ENCODE measurements at regions not wholly inside any gene's neighbourhood (a gene's known extent, or its start where the extent isn't known, plus 50 kb on each side); places are given as distances from the start of the nearest gene placed in this dataset.

DNA sequence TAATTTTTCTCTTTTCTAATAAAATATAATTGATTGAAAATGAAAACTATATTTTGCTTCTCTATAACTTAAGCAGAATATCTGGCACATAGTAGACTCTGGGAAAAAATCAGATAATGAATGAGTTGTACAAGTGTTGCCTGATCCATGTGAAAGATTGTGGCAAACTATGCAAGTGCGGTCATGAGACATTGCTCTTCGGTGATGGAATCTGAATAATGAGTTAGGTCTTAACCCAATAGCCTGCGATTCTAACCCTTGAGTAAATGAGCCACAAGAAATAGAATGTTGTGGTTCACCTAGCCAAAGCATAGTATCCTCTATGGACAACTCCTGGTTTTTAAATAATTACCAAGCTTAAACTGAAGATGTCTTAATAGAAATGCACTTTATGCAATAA lies 333.7 kb upstream of the LUZP2 start:
- no peak overlapping the region for H3K4ac ChIP-seq (ENCODE audit: low read length)
- H3K79me1 ChIP-seq (ENCODE audit: low read depth, low read length): no peaks in the 10 kb centered on the region
- no peak overlapping the region for H4K8ac ChIP-seq (ENCODE audit: low read depth, low read length)
- H3K14ac ChIP-seq (ENCODE audit: low read length): no peak overlapping the region
- no peak overlapping the region for H2AFZ ChIP-seq (ENCODE audit: low read length)
- no peak overlapping the region for H2BK120ac ChIP-seq (ENCODE audit: low read depth, low read length)
- WGBS, 2 donors (ENCODE audit: extremely low coverage in 2 of 2, insufficient read length in 2 of 2, insufficient replicate concordance in 1 of 2): no CpG with 5 or more reads among the region's 3 CpGs
- H3K4me1 ChIP-seq (ENCODE audit: control insufficient read depth in 2 of 2, insufficient read depth in 1 of 2, low read depth in 1 of 2, low read length in 2 of 2): peaks cover 0 to 1% of the 10 kb centered on the region in 2 donors
- H3K36me3 ChIP-seq (replicated peaks in 1 of 2; ENCODE audit: control insufficient read depth in 2 of 2, insufficient read depth in 2 of 2, low read length in 2 of 2): no peaks in the 10 kb centered on the region
- H3K23ac ChIP-seq (ENCODE audit: low read depth, low read length, poor library complexity): no peak overlapping the region
- H3K27me3 ChIP-seq (ENCODE audit: control insufficient read depth in 3 of 3, insufficient read depth in 3 of 3, low read depth in 1 of 3, low read length in 3 of 3): no peaks in the 10 kb centered on the region
- H2AK5ac ChIP-seq (ENCODE audit: low read depth, low read length): no peak overlapping the region
- H3K4me2 ChIP-seq (ENCODE audit: insufficient read depth, low read length, poor library complexity, severe bottlenecking): no peak overlapping the region
- no peak overlapping the region for H3K9ac ChIP-seq (ENCODE audit: low read depth, low read length, poor library complexity)
- no peak overlapping the region for H2BK15ac ChIP-seq (ENCODE audit: low read length)
- no peak overlapping the region for H3K4me3 ChIP-seq (ENCODE audit: low read length in 2 of 2)
- H4K91ac ChIP-seq (ENCODE audit: low read depth, low read length, poor library complexity): no peak overlapping the region
- DNase-seq (ENCODE audit: low spot score): no peak
- H3K27ac ChIP-seq (replicated peaks; ENCODE audit: low read length): no peak overlapping the region
- H2BK5ac ChIP-seq (ENCODE audit: low read length): no peak overlapping the region
- no peaks in the 10 kb centered on the region for H3K9me3 ChIP-seq (replicated peaks in 1 of 2; ENCODE audit: control insufficient read depth in 2 of 2, insufficient read depth in 1 of 2, low read depth in 1 of 2, low read length in 2 of 2)
- H3K18ac ChIP-seq (ENCODE audit: low read length): no peak overlapping the region
- H2BK12ac ChIP-seq (ENCODE audit: low read length): no peak overlapping the region

- Histone ChIP-seq H3K4ac (ENCODE audit: low read length) (no peak overlapping the region), H2BK5ac (ENCODE audit: low read length) (no peak overlapping the region), H3K4me3 (ENCODE audit: low read length in 2 of 2) (no peak overlapping the region), H3K27me3 (ENCODE audit: control insufficient read depth in 3 of 3, insufficient read depth in 3 of 3, low read depth in 1 of 3, low read length in 3 of 3) (no peaks in the 10 kb centered on the region), H2BK15ac (ENCODE audit: low read length) (no peak overlapping the region), H3K14ac (ENCODE audit: low read length) (no peak overlapping the region), H2AK5ac (ENCODE audit: low read depth, low read length) (no peak overlapping the region), H3K79me1 (ENCODE audit: low read depth, low read length) (no peaks in the 10 kb centered on the region), H4K91ac (ENCODE audit: low read depth, low read length, poor library complexity) (no peak overlapping the region), H3K9me3 (replicated peaks in 1 of 2; ENCODE audit: control insufficient read depth in 2 of 2, insufficient read depth in 1 of 2, low read depth in 1 of 2, low read length in 2 of 2) (no peaks in the 10 kb centered on the region), H3K4me2 (ENCODE audit: insufficient read depth, low read length, poor library complexity, severe bottlenecking) (no peak overlapping the region), H3K23ac (ENCODE audit: low read depth, low read length, poor library complexity) (no peak overlapping the region), H2BK120ac (ENCODE audit: low read depth, low read length) (no peak overlapping the region), H2BK12ac (ENCODE audit: low read length) (no peak overlapping the region), H4K8ac (ENCODE audit: low read depth, low read length) (no peak overlapping the region), H3K18ac (ENCODE audit: low read length) (no peak overlapping the region), H3K27ac (replicated peaks; ENCODE audit: low read length) (no peak overlapping the region), H3K4me1 (ENCODE audit: control insufficient read depth in 2 of 2, insufficient read depth in 1 of 2, low read depth in 1 of 2, low read length in 2 of 2) (peaks cover 0 to 1% of the 10 kb centered on the region in 2 donors), H3K9ac (ENCODE audit: low read depth, low read length, poor library complexity) (no peak overlapping the region), H2AFZ (ENCODE audit: low read length) (no peak overlapping the region), H3K36me3 (replicated peaks in 1 of 2; ENCODE audit: control insufficient read depth in 2 of 2, insufficient read depth in 2 of 2, low read length in 2 of 2) (no peaks in the 10 kb centered on the region)
- DNase-seq (ENCODE audit: low spot score): no peak
Observed at GRCh38 chr11:24163841-24164240, 333.0 kb upstream of the LUZP2 start.

DNA sequence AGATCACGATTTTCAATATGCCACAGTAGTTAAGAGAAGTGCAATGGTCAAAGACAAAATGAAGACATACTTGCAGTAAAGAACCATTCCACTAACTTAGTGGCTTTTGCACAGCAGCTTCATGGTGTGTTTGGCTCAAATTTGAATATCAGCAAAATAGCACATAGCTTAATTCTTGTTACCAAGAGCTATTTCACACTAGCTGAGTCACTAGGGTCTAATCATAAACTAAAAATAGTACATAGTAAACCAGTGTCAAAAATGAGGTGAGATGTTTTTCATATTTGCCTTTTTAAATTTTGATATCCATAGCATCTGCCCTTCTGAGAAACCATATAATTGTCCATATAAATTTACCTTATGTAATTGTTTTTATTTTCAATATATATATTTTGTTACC lies 325.0 kb upstream of the LUZP2 start:
- Histone ChIP-seq H3K23ac (ENCODE audit: low read depth, low read length, poor library complexity) (no peak overlapping the region), H3K4me1 (ENCODE audit: control insufficient read depth in 2 of 2, insufficient read depth in 1 of 2, low read depth in 1 of 2, low read length in 2 of 2) (no peaks in the 10 kb centered on the region), H3K27ac (replicated peaks; ENCODE audit: low read length) (no peak overlapping the region), H3K4ac (ENCODE audit: low read length) (no peak overlapping the region), H2AK5ac (ENCODE audit: low read depth, low read length) (no peak overlapping the region), H3K27me3 (ENCODE audit: control insufficient read depth in 3 of 3, insufficient read depth in 3 of 3, low read depth in 1 of 3, low read length in 3 of 3) (no peaks in the 10 kb centered on the region), H2BK120ac (ENCODE audit: low read depth, low read length) (no peak overlapping the region), H3K18ac (ENCODE audit: low read length) (no peak overlapping the region), H3K36me3 (replicated peaks in 1 of 2; ENCODE audit: control insufficient read depth in 2 of 2, insufficient read depth in 2 of 2, low read length in 2 of 2) (no peaks in the 10 kb centered on the region), H4K8ac (ENCODE audit: low read depth, low read length) (no peak overlapping the region), H4K91ac (ENCODE audit: low read depth, low read length, poor library complexity) (no peak overlapping the region), H3K79me1 (ENCODE audit: low read depth, low read length) (no peaks in the 10 kb centered on the region), H2BK12ac (ENCODE audit: low read length) (no peak overlapping the region), H2AFZ (ENCODE audit: low read length) (no peak overlapping the region), H3K14ac (ENCODE audit: low read length) (no peak overlapping the region), H3K4me3 (ENCODE audit: low read length in 2 of 2) (no peak overlapping the region), H3K9ac (ENCODE audit: low read depth, low read length, poor library complexity) (no peak overlapping the region), H3K4me2 (ENCODE audit: insufficient read depth, low read length, poor library complexity, severe bottlenecking) (no peak overlapping the region), H3K9me3 (replicated peaks in 1 of 2; ENCODE audit: control insufficient read depth in 2 of 2, insufficient read depth in 1 of 2, low read depth in 1 of 2, low read length in 2 of 2) (no peaks in the 10 kb centered on the region), H2BK5ac (ENCODE audit: low read length) (no peak overlapping the region), H2BK15ac (ENCODE audit: low read length) (no peak overlapping the region)
- DNase-seq (ENCODE audit: low spot score): no peak
- no CpG with 5 or more reads among the region's 1 CpG for WGBS, 2 donors (ENCODE audit: extremely low coverage in 2 of 2, insufficient read length in 2 of 2, insufficient replicate concordance in 1 of 2)

GRCh38 chr11:24181395-24182047 lies 315.3 kb upstream of the LUZP2 start:
- Histone ChIP-seq H3K36me3 (replicated peaks in 1 of 2; ENCODE audit: control insufficient read depth in 2 of 2, insufficient read depth in 2 of 2, low read length in 2 of 2) (no peaks in the 10 kb centered on the region), H3K9ac (ENCODE audit: low read depth, low read length, poor library complexity) (no peak overlapping the region), H3K79me1 (ENCODE audit: low read depth, low read length) (no peaks in the 10 kb centered on the region), H3K4me1 (ENCODE audit: control insufficient read depth in 2 of 2, insufficient read depth in 1 of 2, low read depth in 1 of 2, low read length in 2 of 2) (peaks cover 0 to 1% of the 10 kb centered on the region in 2 donors), H2AFZ (ENCODE audit: low read length) (no peak overlapping the region), H3K27ac (replicated peaks; ENCODE audit: low read length) (no peak overlapping the region), H2AK5ac (ENCODE audit: low read depth, low read length) (no peak overlapping the region), H2BK5ac (ENCODE audit: low read length) (no peak overlapping the region), H3K23ac (ENCODE audit: low read depth, low read length, poor library complexity) (no peak overlapping the region), H2BK120ac (ENCODE audit: low read depth, low read length) (no peak overlapping the region), H2BK15ac (ENCODE audit: low read length) (no peak overlapping the region), H3K14ac (ENCODE audit: low read length) (no peak overlapping the region), H3K4ac (ENCODE audit: low read length) (no peak overlapping the region), H4K91ac (ENCODE audit: low read depth, low read length, poor library complexity) (no peak overlapping the region), H3K4me3 (ENCODE audit: low read length in 2 of 2) (no peak overlapping the region), H2BK12ac (ENCODE audit: low read length) (no peak overlapping the region), H3K4me2 (ENCODE audit: insufficient read depth, low read length, poor library complexity, severe bottlenecking) (no peak overlapping the region), H3K27me3 (ENCODE audit: control insufficient read depth in 3 of 3, insufficient read depth in 3 of 3, low read depth in 1 of 3, low read length in 3 of 3) (no peaks in the 10 kb centered on the region), H3K9me3 (replicated peaks in 1 of 2; ENCODE audit: control insufficient read depth in 2 of 2, insufficient read depth in 1 of 2, low read depth in 1 of 2, low read length in 2 of 2) (no peaks in the 10 kb centered on the region), H4K8ac (ENCODE audit: low read depth, low read length) (no peak overlapping the region), H3K18ac (ENCODE audit: low read length) (no peak overlapping the region)
- no peak for DNase-seq (ENCODE audit: low spot score)
- WGBS, 2 donors (ENCODE audit: extremely low coverage in 2 of 2, insufficient read length in 2 of 2, insufficient replicate concordance in 1 of 2): no CpG with 5 or more reads among the region's 6 CpGs
